ENCODE measurements at regions not wholly inside any gene's neighbourhood (a gene's known extent, or its start where the extent isn't known, plus 50 kb on each side); places are given as distances from the start of the nearest gene placed in this dataset.

DNA sequence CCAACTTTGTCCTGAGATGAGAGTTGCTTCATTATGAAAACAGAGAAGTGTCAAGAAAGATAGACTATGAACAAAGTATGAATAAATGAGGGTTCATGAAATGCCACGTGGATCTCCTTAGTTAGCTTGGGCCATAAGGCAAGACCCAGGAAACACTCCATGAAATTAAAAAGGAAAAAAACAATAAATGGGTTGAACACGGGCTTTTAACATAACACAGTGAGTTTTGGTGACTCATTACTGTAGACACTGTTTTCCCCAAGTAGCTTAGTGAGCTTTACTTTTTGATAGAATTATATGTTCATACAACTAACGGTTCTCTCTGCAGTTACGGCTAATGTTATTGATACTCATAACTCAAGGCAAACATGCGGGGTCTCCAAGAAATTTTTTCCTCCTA is 265.0 kb downstream of the DHX15 start:
- no peak overlapping the region for H3K4me3 ChIP-seq (ENCODE audit: low read depth, low read length)

DNA sequence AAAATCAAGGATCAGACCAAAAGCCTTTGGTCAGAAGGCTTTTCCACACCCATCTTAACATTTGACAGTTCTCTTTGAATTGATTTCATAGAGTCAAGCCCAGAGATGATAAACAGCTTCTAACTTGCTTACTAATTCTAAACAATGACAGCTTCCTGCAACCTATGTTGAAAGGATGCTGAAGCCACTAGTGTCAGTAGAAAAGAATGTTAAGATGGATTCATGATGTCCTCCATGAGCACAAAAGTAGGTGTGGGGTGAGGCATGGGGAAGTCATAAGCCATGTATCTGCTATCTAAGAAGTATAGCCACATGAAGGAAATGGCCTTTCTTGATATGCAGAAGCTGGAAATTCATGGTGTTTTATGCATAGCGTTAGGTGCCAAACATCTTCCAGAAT is 269.3 kb downstream of the DHX15 start:
- H3K4me3 ChIP-seq (ENCODE audit: low read depth, low read length) = no peak overlapping the region
- TF ChIP-seq, protein P1, sequence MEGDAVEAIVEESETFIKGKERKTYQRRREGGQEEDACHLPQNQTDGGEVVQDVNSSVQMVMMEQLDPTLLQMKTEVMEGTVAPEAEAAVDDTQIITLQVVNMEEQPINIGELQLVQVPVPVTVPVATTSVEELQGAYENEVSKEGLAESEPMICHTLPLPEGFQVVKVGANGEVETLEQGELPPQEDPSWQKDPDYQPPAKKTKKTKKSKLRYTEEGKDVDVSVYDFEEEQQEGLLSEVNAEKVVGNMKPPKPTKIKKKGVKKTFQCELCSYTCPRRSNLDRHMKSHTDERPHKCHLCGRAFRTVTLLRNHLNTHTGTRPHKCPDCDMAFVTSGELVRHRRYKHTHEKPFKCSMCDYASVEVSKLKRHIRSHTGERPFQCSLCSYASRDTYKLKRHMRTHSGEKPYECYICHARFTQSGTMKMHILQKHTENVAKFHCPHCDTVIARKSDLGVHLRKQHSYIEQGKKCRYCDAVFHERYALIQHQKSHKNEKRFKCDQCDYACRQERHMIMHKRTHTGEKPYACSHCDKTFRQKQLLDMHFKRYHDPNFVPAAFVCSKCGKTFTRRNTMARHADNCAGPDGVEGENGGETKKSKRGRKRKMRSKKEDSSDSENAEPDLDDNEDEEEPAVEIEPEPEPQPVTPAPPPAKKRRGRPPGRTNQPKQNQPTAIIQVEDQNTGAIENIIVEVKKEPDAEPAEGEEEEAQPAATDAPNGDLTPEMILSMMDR (IDR thresholded peaks at IDR 0.05; ENCODE audit: low read depth, low read length) = no peak

More for the DNA sequence above, 265.0 kb downstream of the DHX15 start:
- TF ChIP-seq, protein P1 (IDR thresholded peaks at IDR 0.05; ENCODE audit: low read depth, low read length) = no peak

DNA sequence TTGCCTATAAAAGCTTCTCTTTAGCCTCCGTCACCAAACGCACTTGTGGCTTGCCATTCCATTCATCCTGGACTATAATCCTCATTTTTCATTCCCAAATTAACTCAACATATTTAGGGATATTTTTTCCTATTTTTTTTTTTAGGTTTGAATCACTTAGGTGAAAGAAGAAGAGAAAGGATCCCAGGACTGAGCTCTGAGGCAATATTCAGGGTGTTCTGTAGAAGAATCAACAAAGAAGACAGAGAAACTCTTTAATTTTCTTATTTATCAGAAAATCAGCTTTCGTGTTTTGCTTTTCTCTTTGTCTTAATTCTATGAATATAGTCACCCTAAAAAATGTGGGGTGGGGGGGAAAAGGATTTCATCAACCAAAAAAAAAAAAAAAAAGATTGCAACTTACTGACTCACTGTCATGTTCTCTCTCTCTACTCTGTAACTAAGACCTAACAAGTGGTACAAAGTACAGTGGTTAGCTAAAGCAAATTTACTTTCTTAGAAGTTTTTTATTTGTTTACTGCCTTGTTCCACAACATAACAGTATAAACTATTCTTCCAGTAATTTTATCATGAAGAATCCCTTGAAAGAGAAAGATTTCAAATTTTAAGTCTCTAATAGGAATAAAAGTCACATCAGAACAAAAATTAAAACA is 272.0 kb downstream of the DHX15 start:
- TF ChIP-seq, protein P1 (IDR thresholded peaks at IDR 0.05; ENCODE audit: low read depth, low read length) = no peak
- no peak overlapping the region for H3K4me3 ChIP-seq (ENCODE audit: low read depth, low read length)

DNA sequence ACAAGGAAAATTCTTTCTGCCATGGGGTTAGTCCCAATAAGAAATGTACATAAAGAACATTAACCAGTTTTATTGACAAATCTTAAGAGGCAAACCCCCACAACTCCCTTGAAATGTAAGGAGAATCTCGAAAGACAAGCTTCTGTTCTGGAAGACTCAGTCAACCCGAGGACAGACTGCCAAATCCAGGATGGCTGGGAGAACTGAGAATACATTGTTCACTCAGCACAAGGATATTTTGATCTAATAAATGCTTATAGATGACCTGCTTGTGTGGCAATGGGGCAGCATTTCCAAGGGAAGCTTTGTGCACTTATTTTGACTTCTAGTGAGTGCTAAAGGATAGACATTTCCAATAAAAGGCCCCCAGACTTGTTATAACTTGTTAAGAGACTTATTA is 280.4 kb downstream of the DHX15 start:
- H3K4me3 ChIP-seq (ENCODE audit: low read depth, low read length) = no peak overlapping the region
- TF ChIP-seq, protein P1 (IDR thresholded peaks at IDR 0.05; ENCODE audit: low read depth, low read length) = no peak

DNA sequence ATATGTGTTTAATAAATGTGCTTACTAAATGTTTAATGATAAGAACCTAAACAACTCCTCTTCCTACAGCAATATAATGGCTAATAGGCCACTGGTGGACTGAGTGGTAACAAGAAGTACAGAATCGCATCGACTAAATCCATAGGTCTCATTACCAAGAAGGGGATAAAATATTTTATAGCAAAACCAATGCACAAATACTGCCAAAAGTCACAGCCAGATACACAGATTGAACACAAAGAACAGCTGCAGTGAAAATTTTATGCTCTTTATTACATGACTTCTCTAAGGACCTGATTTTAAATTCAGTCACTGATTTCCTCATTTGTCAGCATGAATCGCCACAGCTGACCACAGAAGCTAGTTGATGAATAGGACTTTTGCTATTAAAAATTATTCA is 285.4 kb downstream of the DHX15 start:
- no peak overlapping the region for H3K4me3 ChIP-seq (ENCODE audit: low read depth, low read length)
- TF ChIP-seq, protein P1 (IDR thresholded peaks at IDR 0.05; ENCODE audit: low read depth, low read length) = no peak

DNA sequence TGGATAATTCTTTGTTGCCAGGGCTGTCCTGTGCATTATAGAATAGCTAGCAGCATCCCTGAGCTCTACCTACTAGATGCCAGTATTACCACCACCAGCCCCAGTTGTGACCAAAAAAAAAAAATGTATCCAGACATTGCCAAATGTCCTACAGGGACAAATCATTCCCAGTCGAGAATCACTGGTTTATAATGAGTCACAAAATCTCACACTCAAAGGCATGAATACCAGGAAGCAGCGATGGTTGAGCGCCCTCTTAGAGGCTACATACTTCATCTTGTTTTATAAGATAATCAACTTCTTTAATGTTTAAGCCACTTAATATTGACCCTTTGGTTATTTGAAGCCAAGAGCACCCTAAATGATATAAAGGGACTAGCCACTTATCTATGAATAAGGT is 297.3 kb downstream of the DHX15 start:
- TF ChIP-seq, protein P1 (IDR thresholded peaks at IDR 0.05; ENCODE audit: low read depth, low read length) = no peak
- no peak overlapping the region for H3K4me3 ChIP-seq (ENCODE audit: low read depth, low read length)

DNA sequence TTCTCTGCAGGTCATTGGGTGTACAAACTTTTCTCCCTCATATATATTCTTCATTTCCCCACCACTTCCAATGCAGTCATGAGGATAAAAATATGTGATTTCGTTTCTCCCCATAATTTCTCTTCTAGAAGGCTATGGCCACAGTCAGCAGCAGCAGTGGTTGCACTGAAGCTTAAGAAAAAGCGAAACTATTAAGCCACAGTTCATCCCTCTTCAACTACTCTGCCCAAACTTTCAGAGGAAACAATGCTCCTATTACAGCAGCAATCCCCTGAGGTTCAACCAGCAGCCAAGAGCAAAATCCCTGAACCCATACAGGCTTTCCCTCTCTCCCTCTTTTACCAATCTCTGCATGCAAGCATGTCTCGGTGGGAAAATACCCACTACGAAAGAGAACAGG is 298.6 kb downstream of the DHX15 start:
- TF ChIP-seq, protein P1 (IDR thresholded peaks at IDR 0.05; ENCODE audit: low read depth, low read length) = no peak

More for the DNA sequence above, 298.6 kb downstream of the DHX15 start:
- no peak overlapping the region for H3K4me3 ChIP-seq (ENCODE audit: low read depth, low read length)
